ENCODE measurements at regions not wholly inside any gene's neighbourhood (a gene's known extent, or its start where the extent isn't known, plus 50 kb on each side); places are given as distances from the start of the nearest gene placed in this dataset.

- Histone ChIP-seq H3K27ac (ENCODE audit: low read depth in 1 of 3, low read length in 2 of 3) (no peak overlapping the region), H3K4me1 (ENCODE audit: control insufficient read depth in 3 of 3, insufficient read depth in 2 of 3, low read depth in 1 of 3, low read length in 2 of 3) (no peaks in the 10 kb centered on the region), H3K4me3 (ENCODE audit: low read depth in 1 of 3, low read length in 3 of 3) (no peak overlapping the region), H3K9me3 (ENCODE audit: control insufficient read depth in 2 of 2, insufficient read depth in 1 of 2, low read depth in 1 of 2, low read length in 1 of 2) (no peaks in the 10 kb centered on the region), H3K27me3 (ENCODE audit: control insufficient read depth in 3 of 3, insufficient read depth in 3 of 3, low read length in 3 of 3) (no peaks in the 10 kb centered on the region), H3K36me3 (ENCODE audit: control insufficient read depth in 3 of 3, insufficient read depth in 2 of 3, low read depth in 1 of 3, low read length in 3 of 3) (no peaks in the 10 kb centered on the region)
- 56 to 65% (median 59%) methylated on average over 3 of the region's 3 CpGs for WGBS, 3 donors
- no peak for DNase-seq
- FAIRE-seq, result no peak
Observed at GRCh38 chr11:97229936-97230335, 840.1 kb downstream of the JRKL start.

- H3K36me3 ChIP-seq (ENCODE audit: control insufficient read depth in 3 of 3, insufficient read depth in 2 of 3, low read depth in 1 of 3, low read length in 3 of 3), result no peaks in the 10 kb centered on the region
- no peaks in the 10 kb centered on the region for H3K9me3 ChIP-seq (ENCODE audit: control insufficient read depth in 2 of 2, insufficient read depth in 1 of 2, low read depth in 1 of 2, low read length in 1 of 2)
- FAIRE-seq (no peak), DNase-seq (no peak)
- no peaks in the 10 kb centered on the region for H3K27me3 ChIP-seq (ENCODE audit: control insufficient read depth in 3 of 3, insufficient read depth in 3 of 3, low read length in 3 of 3)
- no peak overlapping the region for H3K27ac ChIP-seq (ENCODE audit: low read depth in 1 of 3, low read length in 2 of 3)
- H3K4me3 ChIP-seq (ENCODE audit: low read depth in 1 of 3, low read length in 3 of 3), result no peak overlapping the region
- H3K4me1 ChIP-seq (ENCODE audit: control insufficient read depth in 3 of 3, insufficient read depth in 2 of 3, low read depth in 1 of 3, low read length in 2 of 3), result no peaks in the 10 kb centered on the region
Observed at GRCh38 chr11:97231231-97231630, 841.4 kb downstream of the JRKL start.

GRCh38 chr11:97234016-97234415, 844.2 kb downstream of the JRKL start:
- WGBS, 3 donors, result 49 to 81% (median 71%) methylated on average over 3 of the region's 3 CpGs
- H3K27ac ChIP-seq (ENCODE audit: low read depth in 1 of 3, low read length in 2 of 3), result no peak overlapping the region
- H3K27me3 ChIP-seq (ENCODE audit: control insufficient read depth in 3 of 3, insufficient read depth in 3 of 3, low read length in 3 of 3), result no peaks in the 10 kb centered on the region
- FAIRE-seq (no peak), DNase-seq (no peak)
- H3K9me3 ChIP-seq (ENCODE audit: control insufficient read depth in 2 of 2, insufficient read depth in 1 of 2, low read depth in 1 of 2, low read length in 1 of 2), result no peaks in the 10 kb centered on the region
- H3K4me1 ChIP-seq (ENCODE audit: control insufficient read depth in 3 of 3, insufficient read depth in 2 of 3, low read depth in 1 of 3, low read length in 2 of 3), result no peaks in the 10 kb centered on the region
- no peaks in the 10 kb centered on the region for H3K36me3 ChIP-seq (ENCODE audit: control insufficient read depth in 3 of 3, insufficient read depth in 2 of 3, low read depth in 1 of 3, low read length in 3 of 3)
- no peak overlapping the region for H3K4me3 ChIP-seq (ENCODE audit: low read depth in 1 of 3, low read length in 3 of 3)

- no peaks in the 10 kb centered on the region for H3K4me1 ChIP-seq (ENCODE audit: control insufficient read depth in 3 of 3, insufficient read depth in 2 of 3, low read depth in 1 of 3, low read length in 2 of 3)
- no peak overlapping the region for H3K4me3 ChIP-seq (ENCODE audit: low read depth in 1 of 3, low read length in 3 of 3)
- no peaks in the 10 kb centered on the region for H3K27me3 ChIP-seq (ENCODE audit: control insufficient read depth in 3 of 3, insufficient read depth in 3 of 3, low read length in 3 of 3)
- H3K36me3 ChIP-seq (ENCODE audit: control insufficient read depth in 3 of 3, insufficient read depth in 2 of 3, low read depth in 1 of 3, low read length in 3 of 3), result no peaks in the 10 kb centered on the region
- FAIRE-seq (no peak), DNase-seq (no peak)
- no peak overlapping the region for H3K27ac ChIP-seq (ENCODE audit: low read depth in 1 of 3, low read length in 2 of 3)
- no peaks in the 10 kb centered on the region for H3K9me3 ChIP-seq (ENCODE audit: control insufficient read depth in 2 of 2, insufficient read depth in 1 of 2, low read depth in 1 of 2, low read length in 1 of 2)
- WGBS, 3 donors, result 77 to 83% (median 83%) methylated on average over 2 of the region's 2 CpGs
Observed at GRCh38 chr11:97237151-97237550, 847.3 kb downstream of the JRKL start.

GRCh38 chr11:97247601-97248000, 857.8 kb downstream of the JRKL start:
- Histone ChIP-seq H3K4me1 (ENCODE audit: control insufficient read depth in 3 of 3, insufficient read depth in 2 of 3, low read depth in 1 of 3, low read length in 2 of 3) (no peaks in the 10 kb centered on the region), H3K27ac (ENCODE audit: low read depth in 1 of 3, low read length in 2 of 3) (no peak overlapping the region), H3K9me3 (ENCODE audit: control insufficient read depth in 2 of 2, insufficient read depth in 1 of 2, low read depth in 1 of 2, low read length in 1 of 2) (no peaks in the 10 kb centered on the region), H3K36me3 (ENCODE audit: control insufficient read depth in 3 of 3, insufficient read depth in 2 of 3, low read depth in 1 of 3, low read length in 3 of 3) (no peaks in the 10 kb centered on the region), H3K4me3 (ENCODE audit: low read depth in 1 of 3, low read length in 3 of 3) (no peak overlapping the region), H3K27me3 (ENCODE audit: control insufficient read depth in 3 of 3, insufficient read depth in 3 of 3, low read length in 3 of 3) (no peaks in the 10 kb centered on the region)
- FAIRE-seq, result no peak
- no peak for DNase-seq
- 65 to 81% (median 67%) methylated on average over 3 of the region's 3 CpGs for WGBS, 3 donors

DNA sequence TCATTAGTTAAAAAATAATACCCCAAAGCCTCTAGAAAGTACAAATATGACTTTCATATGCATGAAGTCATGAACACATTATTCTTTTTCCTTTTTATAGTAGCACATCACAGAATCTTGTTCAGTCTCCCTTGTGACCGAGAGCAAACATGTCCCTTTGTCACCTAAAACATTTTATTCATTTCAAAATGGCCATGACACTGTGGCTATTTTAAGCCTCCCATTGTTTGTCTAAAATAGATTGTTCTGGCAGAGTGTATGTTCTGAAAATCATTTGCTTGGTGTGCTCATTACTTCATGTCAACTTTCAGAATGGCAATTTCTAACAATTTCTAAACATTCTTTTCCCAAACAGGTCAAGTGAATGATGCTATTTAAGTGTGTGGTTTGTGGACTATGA, 865.0 kb downstream of the JRKL start:
- no peaks in the 10 kb centered on the region for H3K4me1 ChIP-seq (ENCODE audit: control insufficient read depth in 3 of 3, insufficient read depth in 2 of 3, low read depth in 1 of 3, low read length in 2 of 3)
- no peaks in the 10 kb centered on the region for H3K27me3 ChIP-seq (ENCODE audit: control insufficient read depth in 3 of 3, insufficient read depth in 3 of 3, low read length in 3 of 3)
- H3K4me3 ChIP-seq (ENCODE audit: low read depth in 1 of 3, low read length in 3 of 3), result no peak overlapping the region
- no peak overlapping the region for H3K27ac ChIP-seq (ENCODE audit: low read depth in 1 of 3, low read length in 2 of 3)
- H3K9me3 ChIP-seq (ENCODE audit: control insufficient read depth in 2 of 2, insufficient read depth in 1 of 2, low read depth in 1 of 2, low read length in 1 of 2), result no peaks in the 10 kb centered on the region
- DNase-seq (no peak), FAIRE-seq (no peak)
- H3K36me3 ChIP-seq (ENCODE audit: control insufficient read depth in 3 of 3, insufficient read depth in 2 of 3, low read depth in 1 of 3, low read length in 3 of 3), result no peaks in the 10 kb centered on the region
- WGBS, 3 donors, result 49 to 73% (median 51%) methylated on average over 1 of the region's 1 CpG

DNA sequence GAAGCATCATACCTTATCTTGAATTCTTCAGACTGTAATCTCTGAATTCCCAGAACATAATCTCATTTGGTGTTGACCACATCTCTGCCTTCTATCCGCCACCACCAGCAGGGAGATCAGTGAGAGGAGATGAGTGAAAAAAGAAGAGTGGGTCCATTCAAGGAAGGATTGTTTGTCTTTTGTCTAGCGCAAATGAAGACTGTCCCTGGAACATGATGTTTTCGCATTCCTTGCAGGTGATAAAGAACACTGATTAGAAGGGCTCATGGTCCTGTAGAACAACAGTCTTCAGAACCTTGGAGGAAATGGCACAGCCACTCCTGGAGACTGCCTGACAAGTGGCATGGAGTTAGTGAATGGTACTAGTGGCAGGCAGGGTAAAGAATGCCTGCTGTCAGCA, 869.6 kb downstream of the JRKL start:
- Histone ChIP-seq H3K36me3 (ENCODE audit: control insufficient read depth in 3 of 3, insufficient read depth in 2 of 3, low read depth in 1 of 3, low read length in 3 of 3) (no peaks in the 10 kb centered on the region), H3K27me3 (ENCODE audit: control insufficient read depth in 3 of 3, insufficient read depth in 3 of 3, low read length in 3 of 3) (no peaks in the 10 kb centered on the region), H3K27ac (ENCODE audit: low read depth in 1 of 3, low read length in 2 of 3) (no peak overlapping the region), H3K4me3 (ENCODE audit: low read depth in 1 of 3, low read length in 3 of 3) (no peak overlapping the region), H3K4me1 (ENCODE audit: control insufficient read depth in 3 of 3, insufficient read depth in 2 of 3, low read depth in 1 of 3, low read length in 2 of 3) (no peaks in the 10 kb centered on the region), H3K9me3 (ENCODE audit: control insufficient read depth in 2 of 2, insufficient read depth in 1 of 2, low read depth in 1 of 2, low read length in 1 of 2) (no peaks in the 10 kb centered on the region)
- DNase-seq, result no peak
- 88 to 90% (median 88%) methylated on average over 3 of the region's 3 CpGs for WGBS, 3 donors
- FAIRE-seq, result no peak

- Histone ChIP-seq H3K27me3 (ENCODE audit: control insufficient read depth in 3 of 3, insufficient read depth in 3 of 3, low read length in 3 of 3) (no peaks in the 10 kb centered on the region), H3K36me3 (ENCODE audit: control insufficient read depth in 3 of 3, insufficient read depth in 2 of 3, low read depth in 1 of 3, low read length in 3 of 3) (no peaks in the 10 kb centered on the region), H3K4me1 (ENCODE audit: control insufficient read depth in 3 of 3, insufficient read depth in 2 of 3, low read depth in 1 of 3, low read length in 2 of 3) (no peaks in the 10 kb centered on the region), H3K4me3 (ENCODE audit: low read depth in 1 of 3, low read length in 3 of 3) (no peak overlapping the region), H3K27ac (ENCODE audit: low read depth in 1 of 3, low read length in 2 of 3) (no peak overlapping the region), H3K9me3 (ENCODE audit: control insufficient read depth in 2 of 2, insufficient read depth in 1 of 2, low read depth in 1 of 2, low read length in 1 of 2) (no peaks in the 10 kb centered on the region)
- WGBS, 3 donors, result 92 to 96% (median 92%) methylated on average over 3 of the region's 3 CpGs
- no peak for DNase-seq
- FAIRE-seq, result no peak
Observed at GRCh38 chr11:97259884-97260283, 870.1 kb downstream of the JRKL start.

DNA sequence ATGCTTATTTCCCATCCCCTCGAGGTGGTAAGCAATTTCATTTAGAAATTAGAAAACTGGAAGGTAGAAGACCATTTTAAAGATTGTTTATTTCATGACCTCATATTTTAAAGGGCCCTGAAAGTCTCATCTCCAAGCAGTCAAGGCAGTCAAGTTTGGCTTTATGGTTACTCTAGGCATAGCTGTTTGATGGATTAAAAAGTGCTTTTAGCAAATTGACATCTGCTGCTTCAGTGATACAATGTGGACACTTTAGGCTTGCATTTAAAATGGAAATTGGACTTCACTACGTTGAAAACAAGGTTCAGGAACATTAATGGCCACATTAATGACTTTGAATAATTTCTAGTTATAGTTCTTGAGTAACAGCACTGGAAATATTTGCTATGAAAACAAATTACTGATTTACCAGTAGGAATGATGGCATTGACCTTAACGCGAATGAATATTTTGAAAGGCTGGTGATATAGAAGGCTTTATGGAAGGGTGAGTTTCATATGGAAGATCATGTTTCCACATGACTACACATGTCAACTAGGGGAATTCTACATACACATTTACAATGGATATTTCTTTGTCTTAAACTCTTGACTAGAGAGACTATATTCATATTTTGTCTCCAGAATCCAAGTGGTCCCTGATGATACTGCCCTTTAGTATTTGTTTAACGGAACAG, 873.5 kb downstream of the JRKL start:
- H3K27ac ChIP-seq (ENCODE audit: low read depth in 1 of 3, low read length in 2 of 3), result no peak overlapping the region
- no peaks in the 10 kb centered on the region for H3K4me1 ChIP-seq (ENCODE audit: control insufficient read depth in 3 of 3, insufficient read depth in 2 of 3, low read depth in 1 of 3, low read length in 2 of 3)
- DNase-seq, result no peak
- no peak overlapping the region for H3K4me3 ChIP-seq (ENCODE audit: low read depth in 1 of 3, low read length in 3 of 3)
- no peaks in the 10 kb centered on the region for H3K27me3 ChIP-seq (ENCODE audit: control insufficient read depth in 3 of 3, insufficient read depth in 3 of 3, low read length in 3 of 3)
- FAIRE-seq, result no peak
- no peaks in the 10 kb centered on the region for H3K9me3 ChIP-seq (ENCODE audit: control insufficient read depth in 2 of 2, insufficient read depth in 1 of 2, low read depth in 1 of 2, low read length in 1 of 2)
- no peaks in the 10 kb centered on the region for H3K36me3 ChIP-seq (ENCODE audit: control insufficient read depth in 3 of 3, insufficient read depth in 2 of 3, low read depth in 1 of 3, low read length in 3 of 3)
- WGBS, 3 donors, result 57 to 73% (median 59%) methylated on average over 5 of the region's 5 CpGs
